ENCODE measurements at regions not wholly inside any gene's neighbourhood (a gene's known extent, or its start where the extent isn't known, plus 50 kb on each side); places are given as distances from the start of the nearest gene placed in this dataset.

GRCh38 chr18:30499721-30500120 lies 542.8 kb downstream of the DSC3 start:
- TF ChIP-seq EGR1 (IDR thresholded peaks at IDR 0.05; ENCODE audit: borderline replicate concordance in 1 of 2, low read depth in 2 of 2, low read length in 2 of 2) = no peak
- TF ChIP-seq CTCF (IDR thresholded peaks at IDR 0.05 in 2 of 3, conservative IDR thresholded peaks at IDR 0.05 in 1 of 3; ENCODE audit: control insufficient read depth in 2 of 3, extremely low read depth in 1 of 3, insufficient read depth in 1 of 3, low read depth in 3 of 3, low read length in 3 of 3) = no peak
- no peak for TF ChIP-seq RBBP5 (conservative IDR thresholded peaks at IDR 0.05)
- no peak for TF ChIP-seq ATF2 (IDR thresholded peaks at IDR 0.05; ENCODE audit: low read length)
- TF ChIP-seq CEBPZ (IDR thresholded peaks at IDR 0.05; ENCODE audit: low read depth, low read length) = no peak
- TF ChIP-seq, protein P1, sequence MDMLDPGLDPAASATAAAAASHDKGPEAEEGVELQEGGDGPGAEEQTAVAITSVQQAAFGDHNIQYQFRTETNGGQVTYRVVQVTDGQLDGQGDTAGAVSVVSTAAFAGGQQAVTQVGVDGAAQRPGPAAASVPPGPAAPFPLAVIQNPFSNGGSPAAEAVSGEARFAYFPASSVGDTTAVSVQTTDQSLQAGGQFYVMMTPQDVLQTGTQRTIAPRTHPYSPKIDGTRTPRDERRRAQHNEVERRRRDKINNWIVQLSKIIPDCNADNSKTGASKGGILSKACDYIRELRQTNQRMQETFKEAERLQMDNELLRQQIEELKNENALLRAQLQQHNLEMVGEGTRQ (IDR thresholded peaks at IDR 0.05; ENCODE audit: borderline replicate concordance, low read depth, low read length) = no peak
